ENCODE measurements at regions not wholly inside any gene's neighbourhood (a gene's known extent, or its start where the extent isn't known, plus 50 kb on each side); places are given as distances from the start of the nearest gene placed in this dataset.
"Not testable (repeated sequence)": the region's sequence is repeated elsewhere in the genome, so short reads cannot be mapped to it uniquely, and the experiment has no call there.

DNA sequence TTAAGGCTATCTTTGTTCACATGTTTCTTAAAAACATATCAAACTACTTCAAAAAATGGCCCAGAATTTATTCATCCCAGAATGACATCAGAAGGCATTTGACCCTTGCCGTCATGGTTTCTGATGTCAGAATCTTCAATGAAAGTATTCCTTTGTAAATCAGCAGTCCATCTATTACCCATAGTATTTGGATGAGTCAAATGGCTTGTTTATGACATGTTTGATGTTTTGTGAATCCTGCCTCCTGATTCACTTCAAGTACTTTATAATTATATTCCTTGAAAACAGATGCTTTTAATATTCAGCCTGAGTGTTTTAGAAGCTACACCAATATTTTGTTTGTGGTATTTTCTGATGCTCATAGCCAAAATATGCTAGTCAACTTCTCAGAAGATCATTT lies 200.8 kb upstream of the MEF2C start:
- DNase-seq (ENCODE audit: low read depth in 2 of 2), result peak; percentile 96

DNA sequence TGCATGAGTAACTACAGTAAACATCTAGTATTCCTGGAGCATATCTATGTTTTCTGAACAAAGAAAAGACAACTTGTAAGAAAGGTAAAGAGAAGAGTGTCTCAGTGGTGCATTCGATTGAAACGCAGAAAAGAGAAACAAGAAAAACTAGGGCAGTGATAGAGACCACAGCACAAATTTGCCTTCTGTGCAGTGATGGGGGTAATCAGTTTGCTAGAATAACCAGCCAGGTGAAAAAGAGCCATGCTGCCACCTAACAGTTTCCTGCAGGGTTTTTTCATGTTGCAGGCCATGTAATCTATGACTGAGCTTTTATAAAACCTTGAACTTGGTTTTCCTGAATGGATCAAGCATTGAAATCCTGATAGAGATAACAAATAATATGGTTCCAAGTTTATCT lies 198.4 kb upstream of the MEF2C start:
- no peak for DNase-seq (ENCODE audit: low read depth in 2 of 2)

DNA sequence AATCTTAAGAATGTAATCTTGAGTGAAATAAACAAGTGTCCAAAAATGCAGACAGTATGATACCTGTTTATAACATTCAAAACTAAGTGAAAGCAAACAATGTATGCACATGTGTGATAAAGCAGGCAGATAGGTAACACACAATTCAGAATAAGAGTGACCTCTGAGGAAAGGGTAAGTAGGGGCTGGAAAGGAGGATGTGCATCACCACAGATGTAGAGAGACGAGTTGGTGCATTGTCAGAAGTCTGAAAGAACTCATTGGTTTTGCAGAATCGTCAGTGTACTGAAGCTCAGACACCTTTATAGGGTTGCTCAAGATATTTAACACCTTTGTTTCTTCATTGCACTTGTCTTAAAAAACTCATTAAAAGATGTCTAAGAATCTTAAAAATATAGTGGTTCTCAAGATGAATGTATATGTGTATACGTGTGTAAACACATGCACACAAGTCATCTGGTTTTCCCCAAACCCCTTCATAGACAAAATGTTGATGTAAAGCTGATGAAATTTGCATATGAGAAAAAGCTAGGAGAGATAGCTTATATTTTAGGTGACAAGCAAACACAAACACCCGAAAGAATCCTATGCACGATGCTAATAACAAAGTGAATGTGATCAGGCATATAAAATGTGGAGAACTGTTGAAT lies 197.6 kb upstream of the MEF2C start:
- DNase-seq (ENCODE audit: low read depth in 2 of 2), result no peak

DNA sequence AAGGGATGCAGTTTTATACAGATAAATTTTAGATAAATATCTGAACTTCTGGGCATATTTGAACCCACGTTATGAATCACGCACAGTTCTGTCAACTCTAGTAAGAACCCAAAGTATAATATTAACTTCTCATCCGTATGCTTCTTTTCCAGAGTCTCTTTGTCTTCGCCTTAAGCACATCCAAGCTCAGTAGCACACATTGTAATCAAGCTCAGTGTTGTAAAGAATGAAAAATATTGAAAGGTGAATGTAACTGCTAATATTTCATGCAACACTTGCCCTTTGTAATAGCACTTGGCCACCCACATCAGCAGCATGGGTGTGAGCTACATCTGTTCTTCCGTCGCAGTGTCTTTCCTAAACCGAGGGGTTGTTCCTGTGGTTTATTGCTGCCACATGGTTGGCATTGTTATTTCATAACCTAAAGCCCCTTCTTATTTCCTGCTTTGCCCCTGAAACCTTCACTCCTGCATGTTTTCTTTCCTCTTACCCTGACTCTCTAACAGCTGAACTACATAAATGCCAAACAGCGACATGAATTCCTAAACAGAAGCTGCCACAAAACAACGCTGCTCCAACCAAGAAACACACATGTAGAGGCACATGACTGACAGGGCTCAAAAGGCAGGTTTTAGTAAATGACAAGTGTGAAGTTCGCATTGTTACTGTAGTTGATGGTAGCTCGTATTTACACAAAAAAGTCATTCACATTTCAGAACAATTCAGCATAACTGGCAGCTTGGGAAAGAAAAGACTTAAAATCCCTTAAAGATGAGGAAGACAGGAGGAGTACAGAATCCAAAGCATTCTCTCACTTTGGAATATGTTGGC lies 190.1 kb upstream of the MEF2C start:
- DNase-seq (ENCODE audit: low read depth in 2 of 2), result no peak

DNA sequence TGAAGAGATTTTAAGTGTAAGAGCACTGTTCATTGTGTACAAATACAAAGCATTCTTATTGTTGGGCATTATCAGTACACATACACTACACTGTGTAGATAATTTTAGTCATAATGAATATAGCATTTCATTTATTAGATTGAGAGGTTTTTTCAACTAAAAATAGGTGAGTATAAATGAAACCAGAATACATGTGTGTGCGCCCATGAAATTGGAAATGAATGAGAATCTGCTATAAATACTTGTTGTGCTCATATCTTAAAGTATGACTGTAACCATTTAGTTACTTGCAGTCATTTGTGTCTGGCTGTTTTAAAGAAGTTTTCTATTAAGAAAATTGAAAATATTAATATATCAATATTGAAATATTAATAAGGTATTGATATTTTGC lies 189.0 kb upstream of the MEF2C start:
- no peak for DNase-seq (ENCODE audit: low read depth in 2 of 2)

DNA sequence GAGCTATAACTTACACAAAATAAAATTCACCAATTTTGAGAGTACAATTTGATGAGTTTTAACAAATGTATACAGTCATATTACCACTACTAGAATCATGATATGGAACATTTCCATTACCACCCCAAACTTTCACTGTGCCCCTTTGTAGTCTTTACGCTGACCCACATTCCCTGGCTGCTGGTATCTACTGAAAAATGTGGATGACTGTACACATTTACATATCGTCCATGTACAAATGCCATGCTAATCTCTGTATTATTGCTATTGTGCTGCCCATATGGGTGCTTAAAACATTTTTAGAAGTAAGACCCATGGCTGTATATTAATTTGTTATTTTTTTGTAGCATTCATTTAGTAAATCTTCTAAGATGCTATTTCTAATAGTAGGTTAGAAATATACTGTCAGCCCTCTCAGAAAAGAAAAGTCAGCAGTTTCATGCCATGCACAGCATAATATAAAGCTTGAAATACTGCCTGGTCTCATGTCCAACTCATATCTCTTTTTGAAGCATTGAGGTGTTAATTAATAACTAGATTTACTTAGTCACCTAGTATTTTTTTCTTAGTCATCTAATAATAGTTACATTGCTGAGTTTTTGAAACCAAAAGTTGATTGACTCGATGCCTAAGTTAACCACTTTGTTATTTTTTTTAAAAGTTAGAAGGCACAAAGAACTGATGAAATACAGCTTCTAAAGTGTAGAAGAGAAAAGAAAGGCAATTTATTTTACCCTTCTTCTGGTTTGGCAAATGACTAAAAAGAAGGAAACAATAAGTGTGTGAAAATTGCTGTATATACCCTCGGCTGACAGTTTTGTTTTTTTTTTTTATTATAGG lies 188.3 kb upstream of the MEF2C start:
- no peak for DNase-seq (ENCODE audit: low read depth in 2 of 2)

DNA sequence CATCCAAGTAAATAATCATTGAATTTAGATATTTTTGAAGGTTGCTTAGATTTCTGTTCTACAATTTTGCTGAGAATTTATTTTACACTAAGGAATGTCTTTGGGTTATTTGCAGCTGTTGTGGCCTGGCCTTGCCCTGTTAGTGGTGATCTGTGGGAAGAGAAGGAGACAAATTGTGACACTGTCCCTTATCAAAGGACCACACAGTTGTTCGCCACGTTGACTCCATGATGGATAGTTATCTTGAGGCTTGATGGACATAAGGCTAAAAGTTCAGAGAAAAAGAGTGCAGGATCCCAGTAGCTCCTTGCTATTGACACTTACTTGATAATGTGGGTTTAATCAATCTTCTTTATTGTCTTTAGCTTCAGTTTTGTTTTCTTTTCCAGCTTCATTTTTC lies 186.6 kb upstream of the MEF2C start:
- no peak for DNase-seq (ENCODE audit: low read depth in 2 of 2)

DNA sequence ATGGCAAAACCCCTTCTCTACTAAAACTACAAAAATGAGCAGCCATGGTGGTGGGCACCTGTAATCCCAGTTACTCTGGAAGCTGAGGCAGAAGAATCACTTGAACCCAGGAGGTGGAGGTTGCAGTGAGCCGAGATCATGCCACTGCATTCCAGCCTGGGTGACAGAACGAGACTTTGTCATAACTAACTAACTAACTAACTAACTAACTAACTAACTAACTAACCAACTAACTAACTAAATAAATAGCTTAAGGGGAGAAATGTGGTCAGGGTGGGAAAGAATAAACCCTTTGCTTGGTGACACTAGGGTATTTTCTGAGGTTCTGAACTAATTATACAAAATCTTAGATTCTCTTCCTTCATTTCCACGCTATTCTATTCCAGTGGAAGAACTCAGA lies 184.4 kb upstream of the MEF2C start:
- no peak for DNase-seq (ENCODE audit: low read depth in 2 of 2)

DNA sequence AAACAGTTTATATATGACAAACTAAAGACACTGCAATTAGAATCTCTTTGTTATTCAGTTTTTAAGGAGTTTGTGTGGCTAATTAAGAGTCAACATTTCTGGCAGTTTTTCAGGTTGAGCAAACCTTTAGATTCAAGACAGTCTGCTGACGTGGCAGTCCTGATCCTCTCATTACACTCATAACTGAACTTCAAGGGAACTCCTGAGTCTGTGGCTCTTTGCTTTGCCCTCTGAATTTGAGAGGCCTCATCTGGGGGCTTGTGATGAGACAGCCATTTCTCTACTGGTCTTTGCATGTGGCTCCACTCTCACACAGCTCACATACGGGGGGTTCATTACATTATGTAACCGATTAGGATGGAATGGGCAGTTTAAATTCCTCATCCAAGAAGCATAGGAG lies 182.9 kb upstream of the MEF2C start:
- no peak for DNase-seq (ENCODE audit: low read depth in 2 of 2)

DNA sequence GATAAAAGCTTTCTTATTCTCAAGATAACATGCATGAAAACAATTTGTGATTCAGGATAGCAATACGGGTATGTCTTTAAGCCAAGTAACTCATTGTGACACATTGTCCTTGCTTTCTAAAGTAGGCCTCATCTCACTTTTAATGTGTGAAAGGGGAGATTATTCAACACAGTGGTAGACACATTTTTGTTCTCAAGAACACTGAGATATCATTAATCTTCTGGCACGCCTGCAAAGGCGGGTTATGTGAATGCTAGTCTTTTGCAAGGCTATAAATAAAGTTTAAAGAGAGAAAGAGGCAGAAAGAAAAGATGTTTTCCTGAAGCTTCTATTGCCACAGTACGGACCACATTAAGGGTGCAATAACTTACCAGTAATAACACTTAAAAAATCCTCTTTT lies 181.8 kb upstream of the MEF2C start:
- DNase-seq (ENCODE audit: low read depth in 2 of 2), result peak; percentile 8 to 16

DNA sequence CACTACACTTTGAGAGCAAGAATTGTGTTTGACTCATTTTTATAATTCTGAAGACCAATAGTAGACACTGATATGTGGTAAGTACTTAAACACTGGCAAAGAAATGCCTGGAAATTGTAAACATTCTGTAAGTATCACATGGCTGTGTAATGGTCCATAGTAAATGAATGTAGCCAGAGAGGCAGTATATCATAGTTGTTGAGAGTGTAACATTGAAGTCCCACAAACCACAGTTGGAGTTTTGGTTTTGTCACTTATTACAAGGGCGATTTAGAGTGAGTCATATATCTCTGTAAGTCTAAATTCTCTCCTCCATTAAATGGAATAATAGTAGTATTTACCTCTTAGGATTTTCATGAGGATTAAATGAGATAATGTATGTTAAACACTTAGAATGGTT lies 181.1 kb upstream of the MEF2C start:
- DNase-seq (ENCODE audit: low read depth in 2 of 2), result peak; percentile 49 to 50

DNA sequence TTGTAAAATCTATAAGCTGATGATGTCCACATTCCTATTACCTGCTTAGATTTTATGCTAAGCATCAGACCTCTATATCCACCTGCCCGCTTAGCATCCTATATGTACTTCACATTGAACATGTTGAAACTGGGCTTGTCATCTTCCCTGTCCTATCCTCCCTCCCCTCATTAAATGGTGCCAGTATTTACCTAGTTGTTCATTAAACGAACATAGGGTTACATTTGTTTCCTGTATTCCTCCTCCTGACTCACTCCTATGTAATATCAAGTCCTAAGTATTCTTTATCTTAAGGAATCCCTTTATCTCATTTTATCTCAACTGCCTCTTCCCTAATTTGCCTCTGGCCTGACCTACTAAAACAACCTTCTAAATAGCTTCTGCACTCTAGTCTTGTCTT lies 177.8 kb upstream of the MEF2C start:
- DNase-seq (ENCODE audit: low read depth in 2 of 2), result no peak

DNA sequence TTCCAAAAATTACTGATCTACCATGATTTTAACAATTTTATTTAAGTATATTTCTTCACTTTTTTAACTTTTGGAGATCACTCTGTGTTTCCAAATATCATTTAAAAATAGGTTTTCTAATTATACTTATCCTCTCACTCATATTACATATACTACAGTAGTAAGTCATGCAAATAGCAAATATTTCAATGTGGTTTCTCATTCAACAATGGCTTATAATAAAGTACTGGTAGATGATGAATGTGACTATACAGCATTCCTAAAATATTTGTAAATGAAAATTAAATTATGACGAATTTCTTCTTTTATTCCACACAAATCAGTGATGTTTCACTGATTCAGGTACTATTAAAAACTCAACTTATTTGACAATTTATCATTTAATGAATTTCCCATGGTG lies 176.3 kb upstream of the MEF2C start:
- no peak for DNase-seq (ENCODE audit: low read depth in 2 of 2)

DNA sequence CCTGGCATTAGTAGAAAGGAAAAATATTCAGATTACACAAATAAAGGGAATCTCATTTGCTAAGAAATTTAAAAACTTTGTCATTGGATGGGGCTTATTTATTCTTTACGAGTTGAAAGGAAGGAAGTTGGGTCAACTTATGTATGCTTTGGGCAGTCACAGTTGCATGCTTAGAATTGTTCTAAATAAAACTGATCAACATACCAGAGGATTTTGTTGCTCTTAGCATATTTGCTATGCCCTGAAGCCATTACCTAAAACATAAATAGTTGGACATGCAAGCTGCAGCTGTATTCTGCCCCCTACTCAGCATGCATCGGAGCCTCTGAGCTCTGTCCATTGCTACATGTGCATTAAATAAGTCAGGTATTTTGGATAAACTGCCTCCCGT lies 172.7 kb upstream of the MEF2C start:
- no peak for DNase-seq (ENCODE audit: low read depth in 2 of 2)

DNA sequence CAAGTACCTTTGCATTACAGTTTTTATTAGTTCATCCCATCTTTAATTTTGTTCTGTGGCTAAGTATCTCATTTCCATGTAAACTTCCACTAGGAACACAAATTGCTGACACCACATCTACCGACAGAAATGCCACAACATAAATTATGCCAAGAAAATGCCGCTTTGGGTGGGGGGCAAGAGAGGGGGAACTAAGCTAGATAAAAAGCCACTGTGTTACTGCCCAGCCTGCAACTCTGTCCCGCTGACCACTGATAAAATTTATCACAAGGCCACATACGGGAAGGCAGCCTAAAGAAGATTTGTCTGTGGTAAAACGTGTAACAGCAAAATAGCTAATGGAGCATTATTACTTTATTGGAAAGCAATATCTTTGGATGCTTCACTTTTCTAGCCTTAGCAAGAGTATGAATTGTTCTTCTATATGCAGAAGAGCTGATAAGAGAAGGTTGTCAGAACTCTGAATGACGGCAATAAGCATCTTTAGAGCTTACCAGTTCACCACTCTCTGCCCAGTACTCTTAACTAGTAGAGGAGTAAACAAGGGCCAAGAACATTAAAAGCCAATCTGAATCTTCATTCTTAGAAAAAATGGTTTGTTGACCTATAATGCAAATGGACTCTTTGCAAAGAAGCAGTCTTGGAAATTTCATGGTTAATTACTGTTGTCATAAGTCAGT lies 172.2 kb upstream of the MEF2C start:
- no peak for DNase-seq (ENCODE audit: low read depth in 2 of 2)

DNA sequence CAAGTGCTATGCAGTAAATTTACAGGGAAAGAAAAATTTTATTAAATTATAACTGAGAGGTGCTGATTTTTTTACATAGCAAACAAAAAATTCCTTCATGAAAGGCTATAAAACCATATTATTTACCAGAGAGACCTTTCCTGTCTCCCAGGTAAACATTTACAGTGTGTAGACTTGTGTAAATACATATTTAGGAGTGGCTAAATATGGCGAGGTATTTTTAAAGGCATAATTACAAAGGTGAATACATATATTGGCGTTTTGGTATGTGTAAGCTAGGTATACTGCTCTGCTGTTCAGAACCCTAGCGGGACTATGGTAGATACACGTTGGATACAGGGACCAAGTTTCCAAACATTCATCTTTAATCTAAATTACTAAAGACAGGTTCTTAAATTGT lies 170.6 kb upstream of the MEF2C start:
- no peak for DNase-seq (ENCODE audit: low read depth in 2 of 2)

DNA sequence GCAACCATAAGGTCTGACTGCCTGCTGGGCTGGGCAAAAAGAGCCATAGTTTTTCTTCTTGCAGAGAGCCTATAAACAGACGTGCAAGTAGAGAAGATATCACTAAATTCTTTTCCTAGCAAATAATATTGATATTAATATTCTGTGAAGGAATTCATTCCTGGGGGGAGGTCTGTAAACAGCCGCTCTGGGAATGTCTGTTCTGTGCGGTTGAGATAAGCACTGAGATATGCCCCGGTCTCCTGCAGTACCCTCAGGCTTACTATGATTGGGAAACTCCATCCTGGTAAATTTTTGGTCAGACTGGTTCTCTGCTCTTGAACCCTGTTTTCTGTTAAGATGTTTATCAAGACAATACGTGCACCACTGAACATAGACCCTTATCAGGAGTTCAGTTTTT lies 167.1 kb upstream of the MEF2C start:
- DNase-seq (ENCODE audit: low read depth in 2 of 2), result not testable (repeated sequence)

DNA sequence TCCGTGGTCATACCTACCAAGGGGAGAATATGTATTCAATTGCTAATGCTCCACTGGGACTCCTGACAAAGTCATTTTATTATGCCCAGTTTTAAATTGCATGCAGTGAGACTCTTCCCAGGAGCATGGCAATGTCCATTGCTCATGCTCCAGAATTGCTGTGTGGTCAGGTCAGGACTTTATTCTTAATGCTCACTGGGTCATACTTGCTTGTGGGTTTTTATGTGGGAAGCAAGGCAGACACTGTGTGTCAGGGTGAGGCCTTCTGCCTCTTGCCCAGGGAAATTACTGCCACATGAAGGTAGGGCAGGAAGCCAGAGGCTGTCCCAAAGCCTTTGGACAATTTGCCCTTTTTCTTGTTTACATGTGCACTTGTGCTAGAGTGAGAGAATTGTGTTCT lies 164.6 kb upstream of the MEF2C start:
- DNase-seq (ENCODE audit: low read depth in 2 of 2), result no peak

DNA sequence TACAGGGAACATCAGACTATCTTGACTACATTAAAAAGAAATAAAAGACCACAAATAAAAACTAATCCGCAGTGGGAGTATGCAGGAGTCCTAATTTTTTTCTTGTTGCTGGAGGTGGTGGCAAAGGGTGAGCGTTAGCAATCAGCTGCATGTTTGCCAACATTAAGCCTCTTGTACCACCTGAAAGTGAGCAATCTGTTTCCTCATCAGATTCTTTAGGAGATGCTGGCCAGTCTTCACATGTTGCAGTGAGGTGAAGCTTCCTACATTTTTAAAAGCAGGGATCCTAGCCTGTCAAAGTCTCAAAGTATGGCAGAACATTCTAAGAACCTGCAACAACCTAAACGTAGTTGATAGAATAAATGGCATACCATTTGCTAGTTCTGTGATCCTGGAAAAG lies 162.2 kb upstream of the MEF2C start:
- DNase-seq (ENCODE audit: low read depth in 2 of 2), result no peak

DNA sequence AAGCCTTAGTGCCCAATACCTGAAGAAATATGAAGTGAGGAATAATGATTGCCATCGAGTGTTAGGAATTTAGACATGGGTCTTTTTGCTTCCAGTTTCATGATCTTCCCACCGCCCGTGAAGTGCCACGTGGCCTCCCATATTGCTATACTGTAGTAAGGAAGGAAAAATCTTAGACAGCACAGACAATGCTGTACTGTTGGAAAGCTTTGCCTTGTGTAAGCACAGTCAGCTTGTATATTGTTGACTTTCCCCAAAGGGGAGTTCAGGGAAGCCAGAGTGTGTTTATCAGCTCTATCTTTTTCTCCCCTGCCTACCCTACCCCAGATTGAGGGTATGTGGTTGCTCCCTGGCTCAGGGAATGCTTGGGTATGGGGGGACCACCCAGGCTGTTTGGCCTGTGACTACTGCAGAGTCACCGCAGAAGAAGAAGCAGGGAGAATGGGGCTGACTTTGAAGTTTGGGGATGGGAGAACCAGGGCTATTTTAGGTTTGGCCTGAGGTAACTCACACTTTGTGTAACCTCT lies 161.8 kb upstream of the MEF2C start:
- no peak for DNase-seq (ENCODE audit: low read depth in 2 of 2)

DNA sequence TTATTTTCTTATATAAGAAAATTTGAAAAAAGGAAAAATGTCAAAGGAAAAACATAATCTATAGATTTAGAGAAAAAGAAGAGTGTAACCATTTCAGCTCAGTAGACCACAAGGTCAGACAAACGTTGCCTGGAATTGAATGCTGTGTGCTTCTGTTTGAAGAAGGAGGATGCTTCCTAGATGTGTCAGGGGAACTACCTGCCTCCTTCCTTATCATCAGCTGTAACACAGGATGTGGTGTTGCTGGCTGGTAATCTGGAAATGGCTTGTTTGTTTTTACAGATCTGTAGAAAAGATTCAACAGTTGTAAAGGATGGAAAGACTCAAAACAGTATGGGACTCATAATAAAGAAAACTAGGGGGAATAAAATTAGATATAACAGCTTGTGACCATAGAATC lies 160.7 kb upstream of the MEF2C start:
- peak in 1 of 2 experiments; percentile 7 for DNase-seq (ENCODE audit: low read depth in 2 of 2)

DNA sequence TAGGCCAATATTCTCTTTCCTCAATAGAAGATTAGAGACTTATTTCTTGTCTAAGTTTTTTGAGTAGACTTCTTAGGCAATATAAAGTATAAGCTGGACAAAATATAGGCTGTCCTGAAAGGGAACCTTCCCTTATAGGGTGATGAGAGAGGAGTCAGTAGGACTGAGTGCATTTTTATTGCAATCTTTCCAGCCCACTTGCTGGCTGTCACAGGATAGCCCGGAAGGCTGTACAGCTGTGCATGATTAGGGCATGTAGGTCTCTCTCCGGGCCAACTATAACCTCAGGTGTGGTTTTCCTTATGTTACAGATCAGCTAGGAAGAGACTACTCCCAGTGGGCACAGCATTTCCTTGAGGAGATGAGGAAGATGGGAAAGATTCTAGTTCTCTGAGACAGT lies 159.8 kb upstream of the MEF2C start:
- DNase-seq (ENCODE audit: low read depth in 2 of 2), result no peak
